Activated CD8-positive, alpha-beta T cell treated with anti-CD3 and anti-CD28 coated beads for 36 hours (primary cell): ENCODE measurements at regions not wholly inside any gene's neighbourhood (a gene's known extent, or its start where the extent isn't known, plus 50 kb on each side); places are given as distances from the start of the nearest gene placed in this dataset.

Experiments
- ATAC-seq: fragments of 200-7000 bp; cut with Tn5 transposase; one replicate; pipeline ENCODE4 v1.10.0; 2021; ENCODE audit warnings: mild to moderate bottlenecking, moderate library complexity
- CTCF ChIA-PET: fragments of 350-600 bp; sonication (Branson Sonifier 250); formaldehyde crosslinking; loops from one replicate; lab custom pipeline; 2021; ENCODE audit warnings: antibody characterized with exemption; lab: Charles Lee
- POLR2A ChIA-PET: fragments of 350-600 bp; sonication (Branson Sonifier 250); formaldehyde crosslinking; loops from one replicate; lab custom pipeline; 2021; ENCODE audit warnings: antibody characterized with exemption; lab: Charles Lee
- DNase-seq: peaks from one replicate; pipeline ENCODE4 v3.0.0-alpha.2; 2020
- H3K27ac Mint-ChIP-seq: one replicate; pipeline ENCODE4 v1.8.0; 2021; ENCODE audit warnings: mild to moderate bottlenecking, mixed read lengths
- H3K27me3 Mint-ChIP-seq: one replicate; pipeline ENCODE4 v1.8.0; 2021; ENCODE audit warnings: mixed read lengths
- H3K36me3 Mint-ChIP-seq: one replicate; pipeline ENCODE4 v1.8.0; 2021; ENCODE audit warnings: low read depth, mixed read lengths
- H3K4me1 Mint-ChIP-seq: one replicate; pipeline ENCODE4 v1.8.0; 2021; ENCODE audit warnings: low read depth, mixed read lengths
- H3K4me3 Mint-ChIP-seq: one replicate; pipeline ENCODE4 v1.8.0; 2021; ENCODE audit warnings: mild to moderate bottlenecking, moderate library complexity, mixed read lengths
- H3K9me3 Mint-ChIP-seq: one replicate; pipeline ENCODE4 v1.8.0; 2021; ENCODE audit warnings: mixed read lengths
- CTCF ChIP-seq: fragments of 200-600 bp; IDR thresholded peaks from one replicate; pipeline ENCODE4 v1.8.0; 2022; ENCODE audit warnings: antibody characterized with exemption, mild to moderate bottlenecking
- intact Hi-C: fragments of 100-400 bp; cut with micrococcal nuclease; formaldehyde crosslinking; loops from one replicate; pipeline ENCODE4 v1.10.0; 2022

GRCh38 chr11:45067966-45068365 is 78.5 kb upstream of the PRDM11 start:
- intact Hi-C loops, result no loop called here
- Mint-ChIP-seq H3K4me1 (no peaks in the 10 kb centered on the region), H3K27ac (no peak overlapping the region), H3K9me3 (peaks cover 9% of the 10 kb centered on the region), H3K4me3 (no peak overlapping the region), H3K36me3 (no peaks in the 10 kb centered on the region), H3K27me3 (no peaks in the 10 kb centered on the region)
- CTCF ChIA-PET, result interaction anchor here (0.8 to 1.3 kb wide), 2 partner anchors 11 to 35 kb away, joined by 3 read pairs; no protein-coding TSS in a partner anchor
- TF ChIP-seq CTCF, result no peak
- POLR2A ChIA-PET, result no interaction called here
- ATAC-seq (no peak), DNase-seq (no peak)

GRCh38 chr11:45071232-45071631 is 75.2 kb upstream of the PRDM11 start:
- ChIA-PET POLR2A (interaction anchor here (1.5 kb wide), 1 partner anchor 9 kb away, joined by 3 read pairs; no protein-coding TSS in a partner anchor), CTCF (no interaction called here)
- ATAC-seq (no peak), DNase-seq (no peak)
- TF ChIP-seq CTCF, result no peak
- Mint-ChIP-seq H3K9me3 (peaks cover 5% of the 10 kb centered on the region), H3K4me3 (no peak overlapping the region), H3K27me3 (no peaks in the 10 kb centered on the region), H3K4me1 (peaks cover 9% of the 10 kb centered on the region), H3K36me3 (no peaks in the 10 kb centered on the region), H3K27ac (no peak overlapping the region)
- intact Hi-C loops, result no loop called here

- Mint-ChIP-seq H3K9me3 (no peaks in the 10 kb centered on the region), H3K27ac (no peak overlapping the region), H3K36me3 (no peaks in the 10 kb centered on the region), H3K4me3 (no peak overlapping the region), H3K27me3 (no peaks in the 10 kb centered on the region), H3K4me1 (peaks cover 13% of the 10 kb centered on the region)
- ATAC-seq, result peak; percentile 88
- POLR2A ChIA-PET, result interaction anchor here (0.7 to 1.6 kb wide), 3 partner anchors 9 to 37 kb away, joined by 3 to 5 read pairs (median 3); no protein-coding TSS in a partner anchor
- peak; percentile 37 for DNase-seq
- intact Hi-C loops, result no loop called here
- no peak for TF ChIP-seq CTCF
- CTCF ChIA-PET, result interaction anchor here (1.7 to 2.0 kb wide), 2 partner anchors 32 to 162 kb away, joined by 3 to 10 read pairs; no protein-coding TSS in a partner anchor
These were observed 72.7 kb upstream of the PRDM11 start for GRCh38 chr11:45073685-45074141.

GRCh38 chr11:45075519-45075918 is 70.9 kb upstream of the PRDM11 start:
- H3K36me3 Mint-ChIP-seq, result no peaks in the 10 kb centered on the region
- intact Hi-C loops, result no loop called here
- DNase-seq (no peak), ATAC-seq (no peak)
- TF ChIP-seq CTCF, result no peak
- no peaks in the 10 kb centered on the region for H3K27me3 Mint-ChIP-seq
- CTCF ChIA-PET, result interaction anchor here (1.2 kb wide), 1 partner anchor 148 kb away, joined by 4 read pairs; no protein-coding TSS in a partner anchor
- H3K27ac Mint-ChIP-seq, result no peak overlapping the region
- POLR2A ChIA-PET, result no interaction called here
- no peak overlapping the region for H3K4me3 Mint-ChIP-seq
- peaks cover 30% of the 10 kb centered on the region for H3K4me1 Mint-ChIP-seq
- H3K9me3 Mint-ChIP-seq, result no peaks in the 10 kb centered on the region

GRCh38 chr11:45075952-45076351 is 70.5 kb upstream of the PRDM11 start:
- TF ChIP-seq CTCF, result no peak
- Mint-ChIP-seq H3K4me1 (peaks cover 34% of the 10 kb centered on the region), H3K27me3 (no peaks in the 10 kb centered on the region), H3K36me3 (no peaks in the 10 kb centered on the region), H3K27ac (no peak overlapping the region), H3K4me3 (no peak overlapping the region), H3K9me3 (no peaks in the 10 kb centered on the region)
- no peak for DNase-seq
- CTCF ChIA-PET, result interaction anchor here (1.2 kb wide), 1 partner anchor 149 kb away, joined by 4 read pairs; no protein-coding TSS in a partner anchor
- intact Hi-C loops, result no loop called here
- POLR2A ChIA-PET, result no interaction called here
- ATAC-seq, result no peak
